Choroid plexus epithelial cell (primary cell): ENCODE measurements at regions not wholly inside any gene's neighbourhood (a gene's known extent, or its start where the extent isn't known, plus 50 kb on each side); places are given as distances from the start of the nearest gene placed in this dataset.

Experiments
- DNase-seq: peaks from one replicate; pipeline ENCODE4 v3.0.0-alpha.2; 2010; ENCODE audit warnings: low read depth
- H3K4me3 ChIP-seq: 2 replicates; pipeline ENCODE4 v1.5.1; 2011; ENCODE audit warnings: low read depth, mild to moderate bottlenecking, control low read depth, low read length, moderate library complexity
- TF ChIP-seq, protein P1 (sequence below): conservative IDR thresholded peaks from 2 replicates; pipeline ENCODE4 v1.5.1; 2011; ENCODE audit warnings: low read depth, mild to moderate bottlenecking, control low read depth, inconsistent platforms, low read length, moderate library complexity

- H3K4me3 ChIP-seq, result no peak overlapping the region
- DNase-seq, result no peak
- TF ChIP-seq, protein P1, sequence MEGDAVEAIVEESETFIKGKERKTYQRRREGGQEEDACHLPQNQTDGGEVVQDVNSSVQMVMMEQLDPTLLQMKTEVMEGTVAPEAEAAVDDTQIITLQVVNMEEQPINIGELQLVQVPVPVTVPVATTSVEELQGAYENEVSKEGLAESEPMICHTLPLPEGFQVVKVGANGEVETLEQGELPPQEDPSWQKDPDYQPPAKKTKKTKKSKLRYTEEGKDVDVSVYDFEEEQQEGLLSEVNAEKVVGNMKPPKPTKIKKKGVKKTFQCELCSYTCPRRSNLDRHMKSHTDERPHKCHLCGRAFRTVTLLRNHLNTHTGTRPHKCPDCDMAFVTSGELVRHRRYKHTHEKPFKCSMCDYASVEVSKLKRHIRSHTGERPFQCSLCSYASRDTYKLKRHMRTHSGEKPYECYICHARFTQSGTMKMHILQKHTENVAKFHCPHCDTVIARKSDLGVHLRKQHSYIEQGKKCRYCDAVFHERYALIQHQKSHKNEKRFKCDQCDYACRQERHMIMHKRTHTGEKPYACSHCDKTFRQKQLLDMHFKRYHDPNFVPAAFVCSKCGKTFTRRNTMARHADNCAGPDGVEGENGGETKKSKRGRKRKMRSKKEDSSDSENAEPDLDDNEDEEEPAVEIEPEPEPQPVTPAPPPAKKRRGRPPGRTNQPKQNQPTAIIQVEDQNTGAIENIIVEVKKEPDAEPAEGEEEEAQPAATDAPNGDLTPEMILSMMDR, result no peak
Measured at GRCh38 chr13:65090186-65090585, 2139.9 kb downstream of the PCDH9 start.

DNA sequence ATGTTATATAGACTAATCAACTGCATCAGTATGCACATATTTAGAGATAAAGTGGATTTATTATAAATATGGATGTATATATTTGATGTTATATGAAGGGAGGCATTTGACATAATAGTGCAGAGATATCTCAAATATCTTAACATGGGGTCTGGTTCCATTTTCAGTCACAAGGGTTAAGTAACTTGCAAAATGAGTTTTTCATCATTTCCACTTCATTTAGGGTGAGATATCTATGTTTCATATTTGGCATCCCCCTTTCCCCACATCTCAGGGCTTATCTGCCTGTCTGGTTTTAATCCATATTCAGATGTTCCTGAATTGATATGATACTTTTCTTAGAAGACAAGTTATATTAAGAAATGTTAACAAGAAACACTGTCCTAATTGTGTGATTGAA, 2141.2 kb downstream of the PCDH9 start:
- TF ChIP-seq, protein P1, result no peak
- no peak for DNase-seq

GRCh38 chr13:65085977-65086376, 2144.2 kb downstream of the PCDH9 start:
- no peak for DNase-seq
- TF ChIP-seq, protein P1, result no peak
- H3K4me3 ChIP-seq, result no peak overlapping the region

More for the DNA sequence above, 2141.2 kb downstream of the PCDH9 start:
- H3K4me3 ChIP-seq, result no peak overlapping the region

- DNase-seq, result no peak
Measured at GRCh38 chr13:65074248-65074647, 2155.9 kb downstream of the PCDH9 start.

GRCh38 chr13:65064967-65065366, 2165.2 kb downstream of the PCDH9 start:
- TF ChIP-seq, protein P1, result no peak
- no peak overlapping the region for H3K4me3 ChIP-seq
- DNase-seq, result no peak

More at GRCh38 chr13:65074248-65074647, 2155.9 kb downstream of the PCDH9 start:
- TF ChIP-seq, protein P1, result no peak
- no peak overlapping the region for H3K4me3 ChIP-seq

DNA sequence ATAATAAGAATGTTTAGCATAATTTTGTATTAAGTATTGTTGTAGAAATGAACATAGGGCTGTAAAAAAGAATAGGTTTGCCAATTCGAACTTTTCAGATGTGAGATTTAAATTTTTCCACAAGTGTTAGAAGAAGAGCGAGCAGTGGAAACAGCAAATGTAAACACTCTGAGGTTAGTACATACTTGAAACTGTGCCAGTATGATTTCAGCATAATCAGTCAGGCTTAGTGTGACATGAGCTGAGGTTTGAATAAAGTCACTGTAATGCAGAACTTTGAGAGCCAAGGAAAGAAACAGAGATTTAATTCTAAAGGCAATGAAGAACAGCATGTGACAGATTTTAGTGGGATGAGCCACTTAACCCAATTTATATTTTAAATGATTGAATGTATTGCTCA, 2166.4 kb downstream of the PCDH9 start:
- TF ChIP-seq, protein P1, result no peak
- DNase-seq, result peak; percentile 93
- H3K4me3 ChIP-seq, result no peak overlapping the region

DNA sequence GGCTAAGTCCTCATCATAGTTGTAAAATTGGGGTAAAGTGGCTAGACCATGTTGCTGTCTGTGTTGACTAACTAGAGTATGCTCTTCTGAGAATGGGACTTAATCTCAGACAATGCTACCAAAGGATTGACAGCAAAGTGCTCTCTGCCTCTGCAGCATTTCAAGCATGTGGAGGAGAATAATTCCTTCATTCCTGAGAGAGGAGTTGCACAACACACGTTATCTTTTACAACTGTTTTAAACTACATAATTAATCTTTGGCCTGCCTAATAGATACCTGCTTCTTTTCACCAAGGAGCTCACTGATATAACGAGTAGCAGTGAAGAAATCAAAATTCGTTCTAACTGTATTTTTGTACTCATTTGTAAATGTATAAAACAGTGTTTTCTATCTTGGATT, 2172.2 kb downstream of the PCDH9 start:
- TF ChIP-seq, protein P1, result no peak
- peak; percentile 25 for DNase-seq
- H3K4me3 ChIP-seq, result no peak overlapping the region
